ENCODE measurements at regions not wholly inside any gene's neighbourhood (a gene's known extent, or its start where the extent isn't known, plus 50 kb on each side); places are given as distances from the start of the nearest gene placed in this dataset.

- H3K9me2 ChIP-seq (ENCODE audit: insufficient read depth), result no peaks in the 10 kb centered on the region
- no peak overlapping the region for H3K4me3 ChIP-seq
- DNase-seq, result no peak
- intact Hi-C loops (cut with micrococcal nuclease; ENCODE audit: unreplicated experiment), result no loop called here
- H3K27ac ChIP-seq, result no peak overlapping the region
- TF ChIP-seq EZH2 (IDR thresholded peaks at IDR 0.05; ENCODE audit: low read depth) (no peak), CTCF (conservative IDR thresholded peaks at IDR 0.05) (peak; percentile 32; the same call in 1 of the 2 replicates)
- H3K79me2 ChIP-seq (ENCODE audit: low read depth), result no peaks in the 10 kb centered on the region
- H3K4me2 ChIP-seq, result no peak overlapping the region
- no peaks in the 10 kb centered on the region for H3K4me1 ChIP-seq (replicated peaks; ENCODE audit: insufficient read depth)
- BruUV-seq (replicated peaks), result no TSS peak
- ChIA-PET CTCF (no interaction called here), POLR2A (ENCODE audit: unreplicated experiment) (no interaction called here)
- H2AFZ ChIP-seq, result no peak overlapping the region
- no peaks in the 10 kb centered on the region for H3K27me3 ChIP-seq (ENCODE audit: insufficient read depth, low read depth)
- H3K9me3 ChIP-seq (ENCODE audit: insufficient read depth, low read depth), result no peaks in the 10 kb centered on the region
- no peaks in the 10 kb centered on the region for H3K36me3 ChIP-seq (ENCODE audit: low read depth)
- no peaks in the 10 kb centered on the region for H3F3A ChIP-seq (ENCODE audit: insufficient read depth, low read depth)
- no peaks in the 10 kb centered on the region for H4K20me1 ChIP-seq (ENCODE audit: insufficient read depth)
These were observed 137.1 kb downstream of the BRMS1L start for GRCh38 chr14:35963209-35963608.

- TF ChIP-seq CTCF (conservative IDR thresholded peaks at IDR 0.05) (no peak), EZH2 (IDR thresholded peaks at IDR 0.05; ENCODE audit: low read depth) (no peak)
- POLR2A ChIA-PET (ENCODE audit: unreplicated experiment), result no interaction called here
- CTCF ChIA-PET, result no interaction called here
- Histone ChIP-seq H3F3A (ENCODE audit: insufficient read depth, low read depth) (no peaks in the 10 kb centered on the region), H3K9me2 (ENCODE audit: insufficient read depth) (no peaks in the 10 kb centered on the region), H3K27ac (no peak overlapping the region), H3K36me3 (ENCODE audit: low read depth) (no peaks in the 10 kb centered on the region), H3K4me3 (no peak overlapping the region), H4K20me1 (ENCODE audit: insufficient read depth) (no peaks in the 10 kb centered on the region), H2AFZ (no peak overlapping the region), H3K79me2 (ENCODE audit: low read depth) (no peaks in the 10 kb centered on the region), H3K27me3 (ENCODE audit: insufficient read depth, low read depth) (no peaks in the 10 kb centered on the region), H3K9me3 (ENCODE audit: insufficient read depth, low read depth) (no peaks in the 10 kb centered on the region), H3K4me2 (no peak overlapping the region), H3K4me1 (replicated peaks; ENCODE audit: insufficient read depth) (no peaks in the 10 kb centered on the region)
- DNase-seq, result no peak
- BruUV-seq (replicated peaks), result no TSS peak
- intact Hi-C loops (cut with micrococcal nuclease; ENCODE audit: unreplicated experiment), result no loop called here
These were observed 135.6 kb downstream of the BRMS1L start for GRCh38 chr14:35961697-35962274.

GRCh38 chr14:35959835-35960234, 133.7 kb downstream of the BRMS1L start:
- H3K36me3 ChIP-seq (ENCODE audit: low read depth), result no peaks in the 10 kb centered on the region
- POLR2A ChIA-PET (ENCODE audit: unreplicated experiment), result no interaction called here
- BruUV-seq (replicated peaks), result no TSS peak

More at GRCh38 chr14:35959835-35960234, 133.7 kb downstream of the BRMS1L start:
- Histone ChIP-seq H3K27me3 (ENCODE audit: insufficient read depth, low read depth) (no peaks in the 10 kb centered on the region), H3K4me2 (no peak overlapping the region), H4K20me1 (ENCODE audit: insufficient read depth) (no peaks in the 10 kb centered on the region), H2AFZ (no peak overlapping the region), H3K27ac (no peak overlapping the region), H3K9me3 (ENCODE audit: insufficient read depth, low read depth) (no peaks in the 10 kb centered on the region), H3K79me2 (ENCODE audit: low read depth) (no peaks in the 10 kb centered on the region), H3K4me1 (replicated peaks; ENCODE audit: insufficient read depth) (no peaks in the 10 kb centered on the region), H3K4me3 (no peak overlapping the region), H3K9me2 (ENCODE audit: insufficient read depth) (no peaks in the 10 kb centered on the region), H3F3A (ENCODE audit: insufficient read depth, low read depth) (no peaks in the 10 kb centered on the region)
- intact Hi-C loops (cut with micrococcal nuclease; ENCODE audit: unreplicated experiment), result no loop called here
- DNase-seq, result no peak
- TF ChIP-seq CTCF (conservative IDR thresholded peaks at IDR 0.05), result 0 out of 2 replicates have a peak, but pooled peaks have one; percentile 19
- TF ChIP-seq EZH2 (IDR thresholded peaks at IDR 0.05; ENCODE audit: low read depth), result no peak
- CTCF ChIA-PET, result interaction anchor here (0.5 to 0.9 kb wide), 2 partner anchors 109 to 139 kb away, joined by 3 to 7 read pairs; no protein-coding TSS in a partner anchor

Data from PC-9 (cell line).